GM21529 (cell line): ENCODE measurements at regions not wholly inside any gene's neighbourhood (a gene's known extent, or its start where the extent isn't known, plus 50 kb on each side); places are given as distances from the start of the nearest gene placed in this dataset.
A peak's percentile ranks its signal among the peaks of the same experiment; 100 is the strongest.

ENCODE experiments used
- ATAC-seq: cut with Tn5 transposase; IDR thresholded peaks from one replicate; pipeline ENCODE4 v1.9.1; 2021; ENCODE audit not compliant: unreplicated experiment

DNA sequence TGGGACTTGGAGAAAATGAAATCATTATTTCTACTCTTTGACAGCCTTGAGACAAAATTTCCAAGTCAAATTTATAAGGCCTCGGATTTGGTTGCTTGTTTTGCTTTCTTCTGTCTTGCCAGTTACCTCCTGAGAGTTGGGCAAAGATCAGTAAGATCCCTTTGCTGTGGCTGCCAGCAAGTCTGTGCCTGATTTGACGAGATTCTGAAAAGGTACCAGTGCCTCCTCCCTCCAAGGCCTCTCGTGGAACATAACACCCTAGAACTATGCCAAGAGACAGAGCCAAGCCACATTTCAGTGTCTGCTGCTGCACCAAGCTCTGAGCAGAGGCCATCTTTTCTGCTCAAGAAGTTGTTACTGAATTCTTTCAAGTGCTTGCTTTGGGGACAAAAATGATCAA lies 61.0 kb downstream of the GTPBP8 start:
- no peak for ATAC-seq

DNA sequence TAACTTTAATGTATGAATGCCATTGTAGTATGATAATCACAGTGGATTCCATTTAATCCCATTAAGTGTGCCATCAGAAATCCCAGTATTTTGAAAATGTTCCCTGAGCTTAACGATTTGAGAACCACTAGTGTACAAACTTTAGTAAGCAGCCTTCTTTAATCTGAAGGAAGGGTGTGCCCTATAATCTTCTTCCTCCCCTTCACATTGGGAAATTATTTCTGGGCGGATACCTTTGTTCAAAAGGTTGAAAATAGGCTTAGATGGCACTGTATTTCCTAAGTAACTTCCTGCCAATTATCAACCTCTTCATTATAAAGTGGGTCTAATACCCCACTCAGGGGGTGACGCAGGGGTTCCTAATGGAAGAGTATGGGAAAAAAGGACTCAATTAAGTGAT lies 62.4 kb downstream of the GTPBP8 start:
- no peak for ATAC-seq

DNA sequence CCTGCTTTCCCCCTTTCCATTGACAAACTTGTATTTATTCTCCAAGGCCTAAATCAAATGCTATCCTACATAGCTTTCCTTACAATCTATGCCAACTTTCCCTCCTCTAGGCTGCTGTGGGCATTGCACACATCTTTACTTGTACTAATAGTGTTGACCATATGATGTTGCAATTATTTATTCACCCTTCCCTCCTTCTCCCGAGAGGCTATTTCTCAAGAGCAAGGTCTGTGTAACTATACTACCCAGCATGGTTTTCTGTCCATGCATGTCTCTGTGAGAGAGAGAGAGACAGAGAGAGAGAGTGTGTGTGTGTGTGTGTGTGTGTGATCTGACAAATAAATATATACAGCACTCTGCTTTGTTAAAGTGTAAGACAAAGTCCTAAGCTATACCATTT lies 63.8 kb downstream of the GTPBP8 start:
- ATAC-seq = no peak

DNA sequence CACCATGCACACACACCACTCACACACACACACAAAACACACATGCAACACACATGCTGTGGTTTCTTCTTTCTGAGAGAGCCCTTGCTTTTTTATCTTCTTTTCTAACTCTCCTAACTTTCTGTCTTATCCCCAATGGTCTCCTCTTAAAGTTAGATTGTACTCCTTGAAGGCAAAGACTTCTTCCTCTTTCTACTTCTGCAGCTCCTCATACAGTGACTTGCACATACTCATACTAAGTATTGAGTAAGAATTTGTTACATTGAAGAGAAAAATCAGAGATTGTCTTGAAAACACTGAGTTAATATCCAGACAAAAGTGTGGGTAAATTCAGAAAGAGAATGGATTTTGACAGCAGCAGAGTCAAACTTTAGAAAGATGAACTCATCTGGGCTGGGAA lies 64.4 kb downstream of the GTPBP8 start:
- ATAC-seq = no peak

DNA sequence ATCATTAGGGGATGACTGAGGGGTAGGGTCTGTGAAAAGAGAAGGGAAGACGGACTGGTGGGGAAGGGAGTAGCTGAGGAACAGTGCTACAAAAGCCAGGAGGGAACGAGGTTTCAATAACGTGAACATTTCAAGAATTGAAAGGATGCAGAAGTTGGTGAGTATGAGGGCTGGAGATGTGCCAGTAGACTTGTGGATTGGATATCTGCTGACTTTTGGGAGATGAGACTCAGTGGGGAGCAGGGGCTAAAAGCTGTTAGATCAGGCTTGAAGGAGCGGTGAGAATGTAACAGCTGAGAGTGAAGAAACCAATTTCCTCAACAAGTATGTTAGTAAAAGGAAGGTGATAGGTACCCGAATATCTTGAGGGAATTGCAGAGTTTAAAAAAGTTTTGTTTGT lies 65.2 kb downstream of the GTPBP8 start:
- no peak for ATAC-seq

DNA sequence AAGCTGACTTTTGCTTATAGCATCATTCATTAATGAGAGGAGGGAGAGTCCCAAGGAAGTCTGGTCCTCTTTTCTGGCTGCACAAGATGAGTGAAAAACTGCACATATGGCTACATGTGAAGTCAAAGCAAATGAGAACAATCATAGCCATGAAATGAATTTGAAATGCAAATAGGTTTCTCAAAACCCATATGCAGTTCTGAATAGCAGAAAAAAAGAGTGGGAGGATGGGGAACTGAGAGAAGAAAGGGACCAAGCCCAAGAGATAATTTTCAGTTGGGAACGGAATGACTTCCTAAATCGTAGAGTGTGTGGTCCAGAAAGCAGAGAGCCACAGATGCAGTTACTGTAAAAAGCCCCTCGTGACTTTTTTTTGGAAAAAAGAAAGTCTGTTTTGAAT lies 66.3 kb downstream of the GTPBP8 start:
- ATAC-seq = peak; percentile 91

DNA sequence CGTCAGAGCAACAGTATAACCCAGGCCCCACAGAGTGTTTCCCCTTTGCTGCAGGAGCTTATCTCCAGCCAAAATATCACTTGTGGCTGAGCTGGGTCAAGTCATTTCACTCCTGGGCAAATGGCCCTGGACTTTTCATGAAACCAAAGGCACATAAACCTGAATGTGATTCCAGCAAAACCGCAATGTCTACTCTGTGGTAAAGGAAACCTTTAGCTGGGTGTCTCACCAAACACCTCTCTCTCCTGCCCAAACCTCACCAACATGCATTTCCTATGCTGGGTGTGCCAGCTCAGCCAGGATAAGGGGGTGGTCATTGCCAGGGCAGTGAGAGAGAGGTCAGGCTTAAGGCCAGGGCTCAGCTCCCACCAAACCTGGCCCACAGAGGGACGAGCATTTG lies 67.4 kb downstream of the GTPBP8 start:
- ATAC-seq = no peak

DNA sequence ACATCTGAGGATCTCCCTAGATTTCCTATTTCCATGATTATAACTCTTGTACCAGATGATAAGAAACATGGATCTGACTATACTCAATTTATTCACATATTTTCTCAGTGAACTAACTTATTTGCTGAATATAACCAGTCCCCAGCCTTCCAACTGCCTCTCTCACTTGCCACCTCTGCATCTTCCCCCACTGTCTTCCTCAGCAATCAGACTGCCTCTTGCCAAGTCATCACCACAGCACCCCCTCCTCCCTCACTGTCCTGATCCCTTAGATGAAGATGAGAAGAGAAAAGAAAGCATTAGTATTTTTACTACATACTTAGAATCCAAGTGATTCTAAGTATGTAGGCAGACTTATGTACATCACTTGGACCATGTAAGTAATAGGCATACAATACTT lies 71.9 kb downstream of the GTPBP8 start:
- ATAC-seq = no peak

DNA sequence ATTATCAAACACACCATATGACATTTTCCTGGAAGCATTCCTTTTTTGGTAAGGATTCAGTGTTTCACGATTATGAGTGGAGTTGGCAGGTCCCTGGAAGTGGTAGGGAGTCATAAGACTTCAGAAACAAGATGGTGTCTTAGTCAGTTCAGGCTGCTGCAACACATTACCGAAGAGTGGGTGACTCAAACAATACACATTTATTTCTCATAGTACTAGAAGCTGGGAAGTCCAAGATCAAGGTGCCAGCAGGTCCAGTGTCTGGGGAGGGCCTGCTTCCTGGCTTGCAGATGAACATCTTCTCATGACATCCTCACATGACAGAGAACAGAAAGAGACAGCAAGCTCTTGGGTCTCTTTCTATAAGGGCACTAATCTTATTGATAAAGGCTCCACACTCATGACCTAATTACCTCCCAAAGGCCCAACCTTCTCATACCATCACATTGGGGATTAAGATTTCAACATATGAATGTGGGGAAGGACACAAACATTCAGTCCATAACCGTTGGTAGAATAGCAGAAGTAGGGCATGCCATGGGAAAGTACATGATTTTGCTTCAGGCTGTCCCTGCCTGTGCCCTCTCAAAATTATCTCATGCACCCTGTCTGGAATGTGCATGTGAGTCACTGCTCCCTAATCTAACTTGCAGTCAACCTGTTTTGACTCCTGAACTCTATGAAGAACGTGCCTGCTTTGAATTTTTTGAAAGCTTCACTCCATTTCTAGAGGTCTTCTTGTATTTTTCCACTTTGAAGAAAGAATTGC lies 72.5 kb downstream of the GTPBP8 start:
- ATAC-seq = no peak

DNA sequence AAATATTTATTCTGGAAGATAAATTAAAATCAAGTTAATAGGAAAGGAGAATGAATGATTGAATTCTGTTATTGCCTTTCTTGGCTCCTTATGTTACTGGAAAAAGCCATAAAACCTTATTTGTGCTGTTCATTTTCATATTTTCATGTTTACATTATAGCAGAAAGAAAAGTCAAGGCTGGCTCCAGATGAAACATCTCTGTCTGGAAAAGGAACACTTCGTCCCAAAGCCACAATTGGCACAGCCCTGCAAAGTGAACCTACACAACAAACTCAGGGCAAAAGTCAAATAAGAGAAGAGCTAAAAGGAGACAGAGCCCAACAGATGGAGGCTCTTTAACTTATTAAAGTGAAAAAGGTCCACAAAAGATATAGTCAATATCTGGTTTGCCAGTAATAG lies 73.4 kb downstream of the GTPBP8 start:
- no peak for ATAC-seq

DNA sequence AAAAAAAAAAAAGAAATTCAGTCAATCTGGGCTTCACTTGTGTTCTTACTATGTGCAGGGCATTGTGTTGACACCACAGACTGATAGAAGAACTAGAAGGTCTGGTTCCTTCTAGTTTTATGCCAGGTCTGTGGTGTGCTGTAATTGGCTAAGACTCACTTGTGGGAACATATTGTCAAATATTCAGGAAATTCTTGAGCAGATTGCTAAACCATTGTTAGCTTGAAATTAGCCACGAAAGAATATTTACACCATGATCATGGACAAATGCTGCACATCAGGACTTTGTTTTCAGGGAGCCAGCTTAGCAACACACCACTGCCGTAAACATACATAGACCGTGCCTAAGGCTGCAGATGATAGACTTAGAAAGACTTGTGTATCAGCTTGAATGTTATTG lies 74.6 kb downstream of the GTPBP8 start:
- ATAC-seq = no peak

DNA sequence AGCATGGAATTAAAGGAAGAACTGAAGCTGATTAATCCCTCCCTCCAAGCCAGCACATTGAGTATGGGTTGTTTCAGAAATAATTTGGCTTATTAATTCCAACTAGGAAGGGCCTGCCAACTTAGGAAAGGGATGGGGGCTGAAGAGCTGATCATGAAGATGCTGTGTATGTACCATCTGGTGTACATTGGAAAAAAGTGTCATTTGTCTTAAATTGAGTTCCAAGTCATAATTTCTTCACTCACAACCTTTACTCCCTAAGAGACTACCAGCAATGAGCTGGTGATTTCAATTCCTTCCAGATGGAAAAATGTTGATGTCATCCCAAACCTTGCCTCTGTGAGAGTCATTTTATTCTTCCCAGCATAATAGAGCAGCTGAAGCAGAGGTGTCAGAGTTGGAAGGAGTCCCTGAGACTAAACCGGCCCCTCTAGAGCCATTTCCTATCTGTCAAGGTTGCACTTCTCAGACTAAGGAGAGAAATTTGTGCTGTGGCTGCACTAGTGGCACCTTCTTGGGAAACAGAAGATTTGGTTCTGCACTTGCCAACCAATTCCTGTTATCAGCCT lies 79.4 kb downstream of the GTPBP8 start:
- ATAC-seq = no peak

DNA sequence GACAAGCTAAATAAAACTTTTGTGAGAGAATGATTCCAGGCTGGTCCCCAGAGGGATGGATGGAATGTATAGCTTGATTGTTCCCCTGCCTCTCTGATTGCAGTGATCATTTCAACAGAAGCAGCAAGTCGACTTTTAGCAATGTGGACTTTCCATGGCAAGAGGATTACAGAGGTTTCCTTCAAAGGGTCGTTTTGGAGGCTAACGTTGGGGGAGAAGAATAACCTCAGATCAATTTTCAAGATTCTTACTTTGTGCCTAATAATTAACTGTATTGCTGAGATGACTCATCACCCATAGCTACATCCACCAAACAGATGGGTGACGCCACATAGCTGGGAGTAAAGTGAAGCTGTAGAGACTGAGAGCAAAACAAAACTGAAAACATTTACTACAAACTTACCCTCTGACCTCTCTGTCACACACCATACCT lies 79.9 kb downstream of the GTPBP8 start:
- peak; percentile 97 for ATAC-seq

DNA sequence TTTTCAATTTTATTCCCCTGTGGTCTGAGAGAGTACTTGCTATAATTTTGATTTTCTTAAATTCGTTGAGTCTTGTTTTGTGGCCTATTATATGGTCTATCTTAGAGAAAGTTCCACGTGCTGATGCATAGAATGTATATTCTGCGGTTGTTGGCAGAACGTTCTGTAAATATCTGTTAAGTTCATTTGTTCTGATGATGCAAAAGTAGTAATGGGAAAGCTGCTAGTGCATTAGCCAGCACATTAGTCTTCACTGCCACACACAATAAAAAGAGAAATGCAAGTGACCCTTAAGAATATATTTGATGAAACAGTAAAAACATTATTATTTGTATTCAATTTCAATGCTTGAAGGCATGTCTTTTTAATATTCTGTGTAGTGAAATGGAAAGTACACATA lies 84.8 kb downstream of the GTPBP8 start:
- no peak for ATAC-seq

DNA sequence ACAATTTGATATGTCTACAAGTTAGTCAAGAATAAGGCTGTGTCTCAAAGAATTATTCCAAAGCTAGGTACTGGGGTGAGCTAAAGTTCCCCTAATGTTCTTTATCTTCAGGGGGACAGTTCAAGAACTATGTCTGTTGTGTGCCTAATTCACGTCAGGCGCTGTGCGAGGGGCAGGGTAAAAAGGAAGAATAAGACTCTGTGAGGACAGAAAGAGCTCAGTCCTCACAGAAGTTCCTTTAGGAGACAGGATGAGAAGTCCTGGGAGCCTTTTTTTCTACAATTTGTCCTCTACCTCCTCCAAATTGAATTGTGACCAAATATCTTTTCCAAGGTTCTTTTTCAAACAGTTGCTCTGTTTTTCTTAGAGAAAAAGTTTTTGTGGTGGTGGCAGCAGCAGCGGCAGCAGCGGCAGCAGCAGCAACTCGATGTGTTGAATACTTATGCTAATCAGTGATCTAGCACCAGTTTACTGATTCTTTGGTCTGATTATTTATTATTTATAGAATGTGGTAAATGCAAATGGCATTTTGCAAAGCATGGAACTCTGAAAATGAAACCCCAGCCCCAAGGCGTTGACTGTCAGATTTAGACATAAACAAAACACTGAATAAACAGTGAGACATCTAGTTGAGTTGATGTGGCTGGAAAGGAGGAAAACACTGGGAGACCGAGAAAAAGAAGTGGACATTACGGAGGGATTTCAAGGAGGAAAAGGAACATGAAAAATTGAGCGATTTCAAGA lies 88.6 kb downstream of the GTPBP8 start:
- ATAC-seq = peak; percentile 86

DNA sequence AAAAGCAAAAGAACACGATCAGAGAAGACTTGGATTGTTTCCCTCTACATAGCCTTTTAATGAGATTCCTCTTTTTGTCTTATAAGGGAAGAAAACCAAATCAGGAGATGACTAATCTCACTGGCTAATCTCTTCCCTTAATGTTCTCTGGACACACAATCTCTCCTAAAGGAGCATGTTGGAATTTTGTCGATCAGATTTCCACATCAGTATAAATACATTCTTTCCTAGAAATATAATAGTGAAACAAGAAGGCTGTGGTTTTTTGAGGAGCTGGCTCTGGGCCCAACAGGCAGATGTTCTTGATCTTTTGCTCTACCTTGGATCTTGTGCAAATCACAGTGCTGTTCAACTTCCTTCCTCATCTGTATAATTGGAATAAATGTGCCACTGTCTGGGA lies 94.0 kb downstream of the GTPBP8 start:
- ATAC-seq = no peak

DNA sequence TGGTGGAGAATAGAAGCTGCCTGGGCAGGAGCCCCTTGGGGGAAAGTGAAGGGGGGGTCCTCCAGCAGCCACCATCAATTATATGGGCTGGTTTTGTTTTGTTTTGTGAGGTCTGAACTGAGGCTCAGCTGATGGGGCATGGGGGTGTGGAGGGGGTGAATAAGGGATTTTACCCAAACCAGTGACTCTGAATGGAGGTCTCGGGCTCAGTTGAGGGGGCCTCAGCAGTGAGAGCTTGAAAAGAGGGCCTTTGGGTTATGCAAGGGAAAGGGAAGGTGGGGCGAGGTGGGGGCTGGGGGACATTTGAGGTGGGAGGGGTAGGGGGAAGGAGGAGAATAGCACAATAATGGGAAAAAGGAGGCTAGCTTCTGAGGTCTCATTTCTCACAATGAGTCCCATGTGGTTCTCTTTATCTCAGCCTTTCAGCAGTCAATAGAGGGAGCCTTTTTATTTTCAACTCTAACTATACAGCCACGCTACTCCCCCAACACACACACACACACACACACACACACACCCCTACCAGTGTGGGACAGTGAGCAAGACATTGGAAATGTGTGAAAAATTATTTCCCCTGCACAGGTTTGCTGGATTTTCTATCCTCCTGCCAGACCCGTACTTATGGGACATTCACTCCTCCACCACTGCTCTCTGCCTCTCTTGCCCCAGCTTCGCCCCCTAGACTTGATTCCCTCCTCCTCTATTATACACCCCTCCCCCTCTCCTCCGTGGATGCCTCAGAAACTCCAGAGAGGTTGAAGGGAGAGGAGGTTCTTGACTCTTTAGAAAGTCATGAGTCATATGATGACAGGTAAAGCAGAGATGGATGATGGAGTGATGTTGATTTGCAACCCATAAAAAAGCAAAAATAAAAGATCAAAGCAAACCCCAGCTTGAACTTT lies 96.0 kb downstream of the GTPBP8 start:
- ATAC-seq = no peak

DNA sequence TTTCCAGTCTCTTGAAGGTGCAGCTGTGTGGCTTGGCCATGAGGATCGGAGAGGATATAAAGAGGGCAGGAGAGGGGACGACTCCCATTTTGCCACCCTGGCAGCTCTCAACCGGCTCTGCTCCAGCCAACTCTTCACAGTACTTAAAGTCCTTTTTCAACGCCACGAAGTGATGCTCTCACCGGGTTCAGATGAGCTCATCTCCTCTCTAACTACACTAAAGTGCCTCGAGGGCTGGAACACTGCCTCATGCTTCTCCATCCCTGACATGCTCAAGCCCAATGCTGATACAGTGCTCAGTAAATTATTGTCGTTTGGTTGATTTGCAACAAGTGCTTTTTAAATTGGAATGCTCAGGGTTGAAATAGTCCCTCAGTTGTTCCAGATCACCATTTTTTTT lies 97.8 kb downstream of the GTPBP8 start:
- no peak for ATAC-seq

DNA sequence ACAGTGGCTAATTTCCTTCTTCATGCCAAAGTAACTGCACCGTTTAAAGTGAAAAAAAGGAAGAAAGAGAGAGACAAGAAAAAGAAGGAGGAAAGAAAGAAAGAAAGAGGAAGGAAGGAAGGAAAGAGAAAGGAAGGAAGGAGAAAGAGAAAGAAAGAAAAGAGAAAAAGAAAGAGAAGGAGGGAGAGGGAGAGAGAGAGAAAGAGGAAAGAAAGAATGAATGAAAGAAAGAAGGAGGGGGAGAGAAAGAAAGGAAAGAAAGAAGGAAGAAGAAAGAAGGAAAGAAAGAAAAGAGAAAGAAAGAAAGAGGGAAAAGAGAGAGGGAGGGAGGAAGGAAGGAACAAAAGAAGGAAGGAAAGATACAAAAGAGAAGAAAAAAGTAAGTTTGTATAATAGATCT lies 100.6 kb downstream of the GTPBP8 start:
- ATAC-seq = no peak

DNA sequence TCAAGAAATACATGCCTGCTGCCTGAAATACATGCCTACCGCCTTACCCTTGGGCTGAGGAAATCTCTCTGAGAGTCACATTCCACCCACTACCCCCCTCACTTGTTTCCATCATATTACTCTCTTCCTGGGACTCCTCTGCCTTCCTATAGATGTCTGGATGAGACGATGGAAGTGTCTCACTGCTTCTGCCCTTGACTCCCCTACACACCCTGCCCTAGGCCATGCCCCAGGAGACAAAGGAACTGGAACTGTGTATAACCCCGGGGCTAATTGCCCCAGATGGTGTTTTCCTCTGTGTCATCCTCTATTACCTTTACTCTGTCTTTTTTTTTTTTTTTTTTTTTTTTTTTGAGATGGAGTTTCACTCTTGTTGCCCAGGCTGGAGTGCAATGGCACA lies 102.0 kb downstream of the GTPBP8 start:
- no peak for ATAC-seq
